GM23338 (cell line): ENCODE measurements at regions not wholly inside any gene's neighbourhood (a gene's known extent, or its start where the extent isn't known, plus 50 kb on each side); places are given as distances from the start of the nearest gene placed in this dataset.

Source experiments
- ATAC-seq: fragments of 200-7000 bp; cut with Tn5 transposase; 3 replicates; pipeline ENCODE4 v1.9.1; 2020
- DNase-seq: peaks from one replicate; pipeline ENCODE4 v3.0.0-alpha.2; 2015; ENCODE audit warnings: low spot score
- H2AFZ ChIP-seq: fragments of 200-600 bp; sonication (generic); 2 replicates; pipeline ENCODE4 v1.8.0; 2016; ENCODE audit warnings: antibody characterized with exemption, mild to moderate bottlenecking, moderate library complexity
- H3F3A ChIP-seq: fragments of 200-600 bp; sonication (generic); replicated peaks from 2 replicates; pipeline ENCODE4 v1.8.0; 2017; ENCODE audit warnings: antibody characterized with exemption, mixed run types, low read depth
- H3K27ac ChIP-seq: fragments of 200-600 bp; sonication (generic); 2 replicates; pipeline ENCODE4 v1.6.1; 2016; ENCODE audit warnings: low read depth
- H3K27me3 ChIP-seq: fragments of 200-600 bp; sonication (generic); 2 replicates; pipeline ENCODE4 v1.8.0; 2016; ENCODE audit warnings: mild to moderate bottlenecking, mixed run types, moderate library complexity; ENCODE audit not compliant: insufficient read depth
- H3K36me3 ChIP-seq: fragments of 200-600 bp; sonication (generic); 2 replicates; pipeline ENCODE4 v1.8.0; 2016; ENCODE audit warnings: mild to moderate bottlenecking; ENCODE audit not compliant: insufficient read depth
- H3K4me1 ChIP-seq: fragments of 200-600 bp; sonication (generic); 2 replicates; pipeline ENCODE4 v1.8.0; 2016; ENCODE audit warnings: mild to moderate bottlenecking, moderate library complexity; ENCODE audit not compliant: insufficient read depth
- H3K4me2 ChIP-seq: fragments of 200-600 bp; sonication (generic); 2 replicates; pipeline ENCODE4 v1.7.1; 2017; ENCODE audit warnings: mixed run types
- H3K4me3 ChIP-seq: fragments of 200-600 bp; sonication (generic); 2 replicates; pipeline ENCODE4 v1.6.1; 2016; ENCODE audit warnings: mixed run types
- H3K79me2 ChIP-seq: fragments of 200-600 bp; sonication (generic); replicated peaks from 2 replicates; pipeline ENCODE4 v1.8.0; 2017; ENCODE audit warnings: mild to moderate bottlenecking; ENCODE audit not compliant: insufficient read depth
- H3K9me2 ChIP-seq: fragments of 200-600 bp; sonication (generic); 2 replicates; pipeline ENCODE4 v1.8.0; 2017; ENCODE audit not compliant: insufficient read depth
- H4K20me1 ChIP-seq: fragments of 200-600 bp; sonication (generic); replicated peaks from 2 replicates; pipeline ENCODE4 v1.8.0; 2017; ENCODE audit warnings: mild to moderate bottlenecking; ENCODE audit not compliant: insufficient read depth
- H3K27ac Mint-ChIP-seq: 2 replicates; pipeline ENCODE4 v1.8.0; 2020; ENCODE audit warnings: inconsistent platforms, mild to moderate bottlenecking, moderate library complexity, mixed read lengths
- H3K27me3 Mint-ChIP-seq: 3 replicates; pipeline ENCODE4 v1.8.0; 2022; ENCODE audit warnings: low read depth, mild to moderate bottlenecking, moderate library complexity, mixed read lengths, inconsistent platforms; ENCODE audit not compliant: insufficient read depth, poor library complexity
- H3K36me3 Mint-ChIP-seq: 3 replicates; pipeline ENCODE4 v1.8.0; 2021; ENCODE audit warnings: low read depth, mild to moderate bottlenecking, inconsistent platforms, moderate library complexity, mixed read lengths
- H3K4me1 Mint-ChIP-seq: 3 replicates; pipeline ENCODE4 v1.8.0; 2020; ENCODE audit warnings: mild to moderate bottlenecking, inconsistent platforms, mixed read lengths
- H3K4me3 Mint-ChIP-seq: 3 replicates; pipeline ENCODE4 v1.8.0; 2021; ENCODE audit warnings: moderate library complexity, mild to moderate bottlenecking, inconsistent platforms, mixed read lengths
- H3K9me3 Mint-ChIP-seq: 3 replicates; pipeline ENCODE4 v1.8.0; 2020; ENCODE audit warnings: moderate library complexity, mild to moderate bottlenecking, inconsistent platforms, mixed read lengths
- EZH2 ChIP-seq: fragments of 200-600 bp; sonication (generic); IDR thresholded peaks from one replicate; pipeline ENCODE4 v1.8.0; 2017; ENCODE audit warnings: antibody characterized with exemption, mild to moderate bottlenecking, low read depth; ENCODE audit not compliant: unreplicated experiment
- JUNB ChIP-seq: IDR thresholded peaks from one replicate; pipeline ENCODE4 v1.6.1; 2016; ENCODE audit warnings: antibody characterized with exemption; ENCODE audit not compliant: unreplicated experiment
- NANOG ChIP-seq: IDR thresholded peaks from 2 replicates; pipeline ENCODE4 v1.6.1; 2016; ENCODE audit warnings: antibody characterized with exemption, borderline replicate concordance
- POLR2AphosphoS5 ChIP-seq: IDR thresholded peaks from 2 replicates; pipeline ENCODE4 v1.6.1; 2016; ENCODE audit warnings: antibody characterized with exemption, low read depth
- STAT1 ChIP-seq: IDR thresholded peaks from one replicate; pipeline ENCODE4 v1.6.1; 2016; ENCODE audit warnings: antibody characterized with exemption; ENCODE audit not compliant: unreplicated experiment
- TF ChIP-seq, protein P1 (sequence below): fragments of 250-450 bp; sonication (Bioruptor Pico); IDR thresholded peaks from 2 replicates; pipeline ENCODE4 v1.5.0; 2020; ENCODE audit warnings: mild to moderate bottlenecking, moderate library complexity
- TF ChIP-seq, protein P2 (sequence below): IDR thresholded peaks from one replicate; pipeline ENCODE4 v1.6.1; 2018; ENCODE audit warnings: antibody characterized with exemption; ENCODE audit not compliant: unreplicated experiment
- TF ChIP-seq, protein P3 (sequence below), 2 experiments: fragments of 200-600 bp in 1 of 2; sonication (generic) in 1 of 2; conservative IDR thresholded peaks; 2 replicates each; pipeline versions ENCODE4 v1.5.1 to v1.6.1; 2016 to 2017; ENCODE audit warnings: antibody characterized with exemption in 2 of 2, low read depth in 2 of 2, mild to moderate bottlenecking in 2 of 2, moderate library complexity in 1 of 2

DNA sequence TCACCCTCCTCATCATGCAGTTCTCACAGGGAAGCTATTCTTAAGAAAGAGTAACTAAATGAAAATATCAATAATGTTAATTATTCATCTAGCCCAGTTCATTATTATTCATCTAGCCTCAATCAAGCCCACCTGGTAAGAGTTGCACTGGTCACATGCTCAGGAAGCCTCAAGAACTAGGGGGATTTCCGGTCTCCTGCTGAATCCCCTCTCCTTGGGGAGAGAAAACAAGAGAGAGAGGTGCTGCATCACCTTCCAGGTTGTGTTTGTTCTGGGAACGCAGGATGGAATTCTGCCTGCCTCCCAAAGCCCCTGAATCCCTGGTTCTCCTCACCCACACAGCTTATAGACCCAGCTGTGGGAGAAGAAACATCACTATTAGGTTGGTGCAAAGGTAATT is 164.0 kb downstream of the PMP22 start (continued):
- TF ChIP-seq, protein P1, sequence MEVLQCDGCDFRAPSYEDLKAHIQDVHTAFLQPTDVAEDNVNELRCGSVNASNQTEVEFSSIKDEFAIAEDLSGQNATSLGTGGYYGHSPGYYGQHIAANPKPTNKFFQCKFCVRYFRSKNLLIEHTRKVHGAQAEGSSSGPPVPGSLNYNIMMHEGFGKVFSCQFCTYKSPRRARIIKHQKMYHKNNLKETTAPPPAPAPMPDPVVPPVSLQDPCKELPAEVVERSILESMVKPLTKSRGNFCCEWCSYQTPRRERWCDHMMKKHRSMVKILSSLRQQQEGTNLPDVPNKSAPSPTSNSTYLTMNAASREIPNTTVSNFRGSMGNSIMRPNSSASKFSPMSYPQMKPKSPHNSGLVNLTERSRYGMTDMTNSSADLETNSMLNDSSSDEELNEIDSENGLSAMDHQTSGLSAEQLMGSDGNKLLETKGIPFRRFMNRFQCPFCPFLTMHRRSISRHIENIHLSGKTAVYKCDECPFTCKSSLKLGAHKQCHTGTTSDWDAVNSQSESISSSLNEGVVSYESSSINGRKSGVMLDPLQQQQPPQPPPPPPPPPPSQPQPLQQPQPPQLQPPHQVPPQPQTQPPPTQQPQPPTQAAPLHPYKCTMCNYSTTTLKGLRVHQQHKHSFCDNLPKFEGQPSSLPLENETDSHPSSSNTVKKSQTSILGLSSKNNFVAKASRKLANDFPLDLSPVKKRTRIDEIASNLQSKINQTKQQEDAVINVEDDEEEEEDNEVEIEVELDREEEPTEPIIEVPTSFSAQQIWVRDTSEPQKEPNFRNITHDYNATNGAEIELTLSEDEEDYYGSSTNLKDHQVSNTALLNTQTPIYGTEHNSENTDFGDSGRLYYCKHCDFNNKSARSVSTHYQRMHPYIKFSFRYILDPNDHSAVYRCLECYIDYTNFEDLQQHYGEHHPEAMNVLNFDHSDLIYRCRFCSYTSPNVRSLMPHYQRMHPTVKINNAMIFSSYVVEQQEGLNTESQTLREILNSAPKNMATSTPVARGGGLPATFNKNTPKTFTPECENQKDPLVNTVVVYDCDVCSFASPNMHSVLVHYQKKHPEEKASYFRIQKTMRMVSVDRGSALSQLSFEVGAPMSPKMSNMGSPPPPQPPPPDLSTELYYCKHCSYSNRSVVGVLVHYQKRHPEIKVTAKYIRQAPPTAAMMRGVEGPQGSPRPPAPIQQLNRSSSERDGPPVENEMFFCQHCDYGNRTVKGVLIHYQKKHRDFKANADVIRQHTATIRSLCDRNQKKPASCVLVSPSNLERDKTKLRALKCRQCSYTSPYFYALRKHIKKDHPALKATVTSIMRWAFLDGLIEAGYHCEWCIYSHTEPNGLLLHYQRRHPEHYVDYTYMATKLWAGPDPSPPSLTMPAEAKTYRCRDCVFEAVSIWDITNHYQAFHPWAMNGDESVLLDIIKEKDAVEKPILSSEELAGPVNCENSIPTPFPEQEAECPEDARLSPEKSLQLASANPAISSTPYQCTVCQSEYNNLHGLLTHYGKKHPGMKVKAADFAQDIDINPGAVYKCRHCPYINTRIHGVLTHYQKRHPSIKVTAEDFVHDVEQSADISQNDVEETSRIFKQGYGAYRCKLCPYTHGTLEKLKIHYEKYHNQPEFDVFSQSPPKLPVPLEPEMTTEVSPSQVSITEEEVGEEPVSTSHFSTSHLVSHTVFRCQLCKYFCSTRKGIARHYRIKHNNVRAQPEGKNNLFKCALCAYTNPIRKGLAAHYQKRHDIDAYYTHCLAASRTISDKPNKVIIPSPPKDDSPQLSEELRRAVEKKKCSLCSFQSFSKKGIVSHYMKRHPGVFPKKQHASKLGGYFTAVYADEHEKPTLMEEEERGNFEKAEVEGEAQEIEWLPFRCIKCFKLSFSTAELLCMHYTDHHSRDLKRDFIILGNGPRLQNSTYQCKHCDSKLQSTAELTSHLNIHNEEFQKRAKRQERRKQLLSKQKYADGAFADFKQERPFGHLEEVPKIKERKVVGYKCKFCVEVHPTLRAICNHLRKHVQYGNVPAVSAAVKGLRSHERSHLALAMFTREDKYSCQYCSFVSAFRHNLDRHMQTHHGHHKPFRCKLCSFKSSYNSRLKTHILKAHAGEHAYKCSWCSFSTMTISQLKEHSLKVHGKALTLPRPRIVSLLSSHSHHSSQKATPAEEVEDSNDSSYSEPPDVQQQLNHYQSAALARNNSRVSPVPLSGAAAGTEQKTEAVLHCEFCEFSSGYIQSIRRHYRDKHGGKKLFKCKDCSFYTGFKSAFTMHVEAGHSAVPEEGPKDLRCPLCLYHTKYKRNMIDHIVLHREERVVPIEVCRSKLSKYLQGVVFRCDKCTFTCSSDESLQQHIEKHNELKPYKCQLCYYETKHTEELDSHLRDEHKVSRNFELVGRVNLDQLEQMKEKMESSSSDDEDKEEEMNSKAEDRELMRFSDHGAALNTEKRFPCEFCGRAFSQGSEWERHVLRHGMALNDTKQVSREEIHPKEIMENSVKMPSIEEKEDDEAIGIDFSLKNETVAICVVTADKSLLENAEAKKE (CRISPR knock-in tag): no peak
- TF ChIP-seq STAT1 (no peak), EZH2 (no peak), POLR2AphosphoS5 (no peak)

DNA sequence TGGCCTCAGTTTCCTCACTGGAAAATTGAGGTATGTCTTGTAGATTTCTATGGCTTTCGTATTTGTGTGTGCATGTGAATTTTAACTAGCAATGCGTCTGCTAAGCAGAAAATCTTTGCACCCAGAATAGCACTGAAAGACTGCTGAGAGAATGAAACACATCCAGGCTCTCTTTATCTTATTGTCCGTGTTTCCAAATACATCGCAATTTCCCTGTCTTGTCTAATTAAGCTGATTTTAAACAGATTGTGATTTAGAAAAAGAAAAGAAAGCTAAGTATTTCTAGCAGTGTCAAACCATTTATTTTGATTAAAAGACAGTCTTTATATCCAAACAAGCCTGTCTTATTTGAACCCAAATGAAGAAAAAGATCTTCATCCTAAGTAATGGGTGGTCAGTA is 168.6 kb downstream of the PMP22 start:
- peaks cover 11% of the 10 kb centered on the region; the same call in 1 of the 2 replicates for H3K4me1 ChIP-seq
- no peaks in the 10 kb centered on the region for H3K79me2 ChIP-seq
- Mint-ChIP-seq H3K4me3 (no peak overlapping the region), H3K27ac (no peak overlapping the region), H3K27me3 (no peaks in the 10 kb centered on the region), H3K36me3 (peaks cover 5% of the 10 kb centered on the region; the same call in 2 of the 3 replicates), H3K9me3 (peaks cover 4% of the 10 kb centered on the region; the same call in 2 of the 3 replicates), H3K4me1 (peaks cover 30% of the 10 kb centered on the region)
- no peak overlapping the region for H3K27ac ChIP-seq
- peaks cover 7% of the 10 kb centered on the region; the same call in 1 of the 2 replicates for H3K9me2 ChIP-seq
- no peaks in the 10 kb centered on the region for H3F3A ChIP-seq
- ATAC-seq: no peak
- H4K20me1 ChIP-seq: no peaks in the 10 kb centered on the region
- no peak overlapping the region for H2AFZ ChIP-seq
- H3K27me3 ChIP-seq: no peaks in the 10 kb centered on the region
- no peak for DNase-seq
- H3K4me3 ChIP-seq: no peak overlapping the region
- H3K4me2 ChIP-seq: no peak overlapping the region
- no peaks in the 10 kb centered on the region for H3K36me3 ChIP-seq
- TF ChIP-seq, protein P2, sequence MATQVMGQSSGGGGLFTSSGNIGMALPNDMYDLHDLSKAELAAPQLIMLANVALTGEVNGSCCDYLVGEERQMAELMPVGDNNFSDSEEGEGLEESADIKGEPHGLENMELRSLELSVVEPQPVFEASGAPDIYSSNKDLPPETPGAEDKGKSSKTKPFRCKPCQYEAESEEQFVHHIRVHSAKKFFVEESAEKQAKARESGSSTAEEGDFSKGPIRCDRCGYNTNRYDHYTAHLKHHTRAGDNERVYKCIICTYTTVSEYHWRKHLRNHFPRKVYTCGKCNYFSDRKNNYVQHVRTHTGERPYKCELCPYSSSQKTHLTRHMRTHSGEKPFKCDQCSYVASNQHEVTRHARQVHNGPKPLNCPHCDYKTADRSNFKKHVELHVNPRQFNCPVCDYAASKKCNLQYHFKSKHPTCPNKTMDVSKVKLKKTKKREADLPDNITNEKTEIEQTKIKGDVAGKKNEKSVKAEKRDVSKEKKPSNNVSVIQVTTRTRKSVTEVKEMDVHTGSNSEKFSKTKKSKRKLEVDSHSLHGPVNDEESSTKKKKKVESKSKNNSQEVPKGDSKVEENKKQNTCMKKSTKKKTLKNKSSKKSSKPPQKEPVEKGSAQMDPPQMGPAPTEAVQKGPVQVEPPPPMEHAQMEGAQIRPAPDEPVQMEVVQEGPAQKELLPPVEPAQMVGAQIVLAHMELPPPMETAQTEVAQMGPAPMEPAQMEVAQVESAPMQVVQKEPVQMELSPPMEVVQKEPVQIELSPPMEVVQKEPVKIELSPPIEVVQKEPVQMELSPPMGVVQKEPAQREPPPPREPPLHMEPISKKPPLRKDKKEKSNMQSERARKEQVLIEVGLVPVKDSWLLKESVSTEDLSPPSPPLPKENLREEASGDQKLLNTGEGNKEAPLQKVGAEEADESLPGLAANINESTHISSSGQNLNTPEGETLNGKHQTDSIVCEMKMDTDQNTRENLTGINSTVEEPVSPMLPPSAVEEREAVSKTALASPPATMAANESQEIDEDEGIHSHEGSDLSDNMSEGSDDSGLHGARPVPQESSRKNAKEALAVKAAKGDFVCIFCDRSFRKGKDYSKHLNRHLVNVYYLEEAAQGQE: no peak
- no peak for TF ChIP-seq NANOG
- TF ChIP-seq JUNB: no peak
- no peak for TF ChIP-seq EZH2
- TF ChIP-seq, protein P3, sequence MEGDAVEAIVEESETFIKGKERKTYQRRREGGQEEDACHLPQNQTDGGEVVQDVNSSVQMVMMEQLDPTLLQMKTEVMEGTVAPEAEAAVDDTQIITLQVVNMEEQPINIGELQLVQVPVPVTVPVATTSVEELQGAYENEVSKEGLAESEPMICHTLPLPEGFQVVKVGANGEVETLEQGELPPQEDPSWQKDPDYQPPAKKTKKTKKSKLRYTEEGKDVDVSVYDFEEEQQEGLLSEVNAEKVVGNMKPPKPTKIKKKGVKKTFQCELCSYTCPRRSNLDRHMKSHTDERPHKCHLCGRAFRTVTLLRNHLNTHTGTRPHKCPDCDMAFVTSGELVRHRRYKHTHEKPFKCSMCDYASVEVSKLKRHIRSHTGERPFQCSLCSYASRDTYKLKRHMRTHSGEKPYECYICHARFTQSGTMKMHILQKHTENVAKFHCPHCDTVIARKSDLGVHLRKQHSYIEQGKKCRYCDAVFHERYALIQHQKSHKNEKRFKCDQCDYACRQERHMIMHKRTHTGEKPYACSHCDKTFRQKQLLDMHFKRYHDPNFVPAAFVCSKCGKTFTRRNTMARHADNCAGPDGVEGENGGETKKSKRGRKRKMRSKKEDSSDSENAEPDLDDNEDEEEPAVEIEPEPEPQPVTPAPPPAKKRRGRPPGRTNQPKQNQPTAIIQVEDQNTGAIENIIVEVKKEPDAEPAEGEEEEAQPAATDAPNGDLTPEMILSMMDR (conservative IDR thresholded peaks at IDR 0.05; ENCODE audit: low read depth in 2 of 2): no peak
- TF ChIP-seq POLR2AphosphoS5: no peak
